OCI-LY3 (cell line): ENCODE measurements at regions not wholly inside any gene's neighbourhood (a gene's known extent, or its start where the extent isn't known, plus 50 kb on each side); places are given as distances from the start of the nearest gene placed in this dataset.

Source experiments
- EZH2phosphoT487 ChIP-seq: fragments of 200-600 bp; shearing (Covaris generic); IDR thresholded peaks from 2 replicates; pipeline ENCODE4 v1.6.1; 2018; ENCODE audit warnings: antibody characterized with exemption, mixed run types, low read depth
- TF ChIP-seq, protein P1 (sequence below): fragments of 200-600, 300-600 bp; sonication (generic); IDR thresholded peaks from 2 replicates; pipeline ENCODE4 v1.5.1; 2014; ENCODE audit warnings: antibody characterized with exemption, low read length, low read depth

DNA sequence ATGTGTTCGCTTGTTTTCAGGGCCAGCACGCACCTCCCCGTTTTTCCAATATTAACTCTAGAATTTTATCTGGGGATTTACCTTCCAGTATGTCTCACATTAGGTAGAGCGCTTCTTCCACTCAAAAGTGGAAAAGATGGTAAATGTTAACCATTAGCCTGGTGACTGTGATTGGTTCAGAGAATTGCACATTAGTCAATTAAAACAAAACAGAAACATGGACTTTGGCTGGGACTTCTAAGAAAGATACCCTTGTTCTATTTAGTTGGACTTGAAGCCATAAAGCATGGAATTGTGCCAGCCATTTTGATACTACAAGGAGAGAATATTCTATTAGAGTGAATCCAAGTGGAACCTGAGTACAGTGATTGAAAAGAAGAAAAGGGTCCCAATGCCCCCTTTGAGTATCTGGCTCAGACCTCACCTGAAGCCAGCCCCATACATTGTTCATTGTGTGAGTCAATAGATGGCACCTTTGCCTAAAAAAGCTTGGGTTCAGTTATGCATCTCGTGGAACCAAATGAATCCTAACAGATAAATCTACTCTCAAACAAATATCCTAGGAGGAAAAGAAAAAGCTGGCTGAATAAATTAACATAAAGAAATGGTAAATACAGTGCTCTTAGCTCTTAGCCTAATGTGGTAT lies 354.3 kb downstream of the IRS1 start:
- TF ChIP-seq, protein P1, sequence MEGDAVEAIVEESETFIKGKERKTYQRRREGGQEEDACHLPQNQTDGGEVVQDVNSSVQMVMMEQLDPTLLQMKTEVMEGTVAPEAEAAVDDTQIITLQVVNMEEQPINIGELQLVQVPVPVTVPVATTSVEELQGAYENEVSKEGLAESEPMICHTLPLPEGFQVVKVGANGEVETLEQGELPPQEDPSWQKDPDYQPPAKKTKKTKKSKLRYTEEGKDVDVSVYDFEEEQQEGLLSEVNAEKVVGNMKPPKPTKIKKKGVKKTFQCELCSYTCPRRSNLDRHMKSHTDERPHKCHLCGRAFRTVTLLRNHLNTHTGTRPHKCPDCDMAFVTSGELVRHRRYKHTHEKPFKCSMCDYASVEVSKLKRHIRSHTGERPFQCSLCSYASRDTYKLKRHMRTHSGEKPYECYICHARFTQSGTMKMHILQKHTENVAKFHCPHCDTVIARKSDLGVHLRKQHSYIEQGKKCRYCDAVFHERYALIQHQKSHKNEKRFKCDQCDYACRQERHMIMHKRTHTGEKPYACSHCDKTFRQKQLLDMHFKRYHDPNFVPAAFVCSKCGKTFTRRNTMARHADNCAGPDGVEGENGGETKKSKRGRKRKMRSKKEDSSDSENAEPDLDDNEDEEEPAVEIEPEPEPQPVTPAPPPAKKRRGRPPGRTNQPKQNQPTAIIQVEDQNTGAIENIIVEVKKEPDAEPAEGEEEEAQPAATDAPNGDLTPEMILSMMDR = no peak
- TF ChIP-seq EZH2phosphoT487 = no peak
